ENCODE measurements at regions not wholly inside any gene's neighbourhood (a gene's known extent, or its start where the extent isn't known, plus 50 kb on each side); places are given as distances from the start of the nearest gene placed in this dataset.

DNA sequence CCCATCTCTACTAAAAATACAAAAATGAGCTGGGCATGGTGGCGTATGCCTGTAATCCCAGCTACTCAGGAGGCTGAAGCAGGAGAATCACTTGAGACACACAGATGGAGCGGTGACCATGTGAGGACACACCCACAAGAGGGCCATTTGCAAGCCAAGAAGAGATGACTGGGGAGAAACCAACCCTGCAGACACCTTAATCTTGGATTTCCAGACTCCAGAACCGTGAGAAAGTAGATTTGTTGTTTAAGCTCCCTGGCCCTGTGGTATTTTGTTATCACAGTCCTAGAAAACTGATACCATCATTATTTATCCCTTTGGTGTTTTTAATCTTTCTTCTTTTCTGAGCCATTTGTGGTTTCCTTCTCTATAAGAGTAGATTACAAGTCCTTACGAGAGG is 88.6 kb upstream of the ID2 start:
- H3K36me3 ChIP-seq (ENCODE audit: control insufficient read depth in 1 of 2, insufficient read depth in 2 of 2, low read length in 2 of 2) = no peaks in the 10 kb centered on the region
- peaks cover 3% of the 10 kb centered on the region for H3K9me3 ChIP-seq (ENCODE audit: insufficient read depth, low read depth, low read length)
- H3K4me1 ChIP-seq (ENCODE audit: control insufficient read depth in 1 of 2, insufficient read depth in 2 of 2, low read length in 2 of 2) = peaks cover 9% of the 10 kb centered on the region in 2 experiments
- peaks cover 15% of the 10 kb centered on the region for H3K79me1 ChIP-seq (ENCODE audit: low read length)
- no peaks in the 10 kb centered on the region for H3K79me2 ChIP-seq (ENCODE audit: control insufficient read depth, insufficient read depth, low read length, poor library complexity)
- no peak overlapping the region for H3K23ac ChIP-seq (ENCODE audit: low read length)
- no peak overlapping the region for H4K12ac ChIP-seq (ENCODE audit: low read depth, low read length)
- no peak overlapping the region for H3K14ac ChIP-seq (ENCODE audit: low read length)
- no peak overlapping the region for H4K8ac ChIP-seq (ENCODE audit: low read depth, low read length)
- H3K27ac ChIP-seq (ENCODE audit: low read depth, low read length) = no peak overlapping the region
- H3K27me3 ChIP-seq (ENCODE audit: insufficient read depth, low read length) = no peaks in the 10 kb centered on the region
- no peak overlapping the region for H3K4me3 ChIP-seq (ENCODE audit: low read depth, low read length)
- no peak overlapping the region for H2BK120ac ChIP-seq (ENCODE audit: insufficient read depth, low read length, poor library complexity)
- H3K4me2 ChIP-seq (ENCODE audit: low read length) = no peak overlapping the region
- DNase-seq = no peak
- H4K91ac ChIP-seq (ENCODE audit: low read depth, low read length) = no peak overlapping the region
- no CpG with 5 or more reads among the region's 4 CpGs for WGBS (ENCODE audit: extremely low coverage, insufficient coverage, insufficient read length)
- no peak overlapping the region for H2AFZ ChIP-seq (ENCODE audit: insufficient read depth, low read length, poor library complexity)
- no peak overlapping the region for H2AK5ac ChIP-seq (ENCODE audit: low read length)
- H3K9ac ChIP-seq (ENCODE audit: low read length) = no peak overlapping the region
- H2BK5ac ChIP-seq (ENCODE audit: low read depth, low read length, poor library complexity) = no peak overlapping the region
- H3K18ac ChIP-seq (ENCODE audit: low read length) = no peak overlapping the region
- H3K4ac ChIP-seq (ENCODE audit: low read depth, low read length) = no peak overlapping the region
- no peak overlapping the region for H2BK12ac ChIP-seq (ENCODE audit: low read length)

DNA sequence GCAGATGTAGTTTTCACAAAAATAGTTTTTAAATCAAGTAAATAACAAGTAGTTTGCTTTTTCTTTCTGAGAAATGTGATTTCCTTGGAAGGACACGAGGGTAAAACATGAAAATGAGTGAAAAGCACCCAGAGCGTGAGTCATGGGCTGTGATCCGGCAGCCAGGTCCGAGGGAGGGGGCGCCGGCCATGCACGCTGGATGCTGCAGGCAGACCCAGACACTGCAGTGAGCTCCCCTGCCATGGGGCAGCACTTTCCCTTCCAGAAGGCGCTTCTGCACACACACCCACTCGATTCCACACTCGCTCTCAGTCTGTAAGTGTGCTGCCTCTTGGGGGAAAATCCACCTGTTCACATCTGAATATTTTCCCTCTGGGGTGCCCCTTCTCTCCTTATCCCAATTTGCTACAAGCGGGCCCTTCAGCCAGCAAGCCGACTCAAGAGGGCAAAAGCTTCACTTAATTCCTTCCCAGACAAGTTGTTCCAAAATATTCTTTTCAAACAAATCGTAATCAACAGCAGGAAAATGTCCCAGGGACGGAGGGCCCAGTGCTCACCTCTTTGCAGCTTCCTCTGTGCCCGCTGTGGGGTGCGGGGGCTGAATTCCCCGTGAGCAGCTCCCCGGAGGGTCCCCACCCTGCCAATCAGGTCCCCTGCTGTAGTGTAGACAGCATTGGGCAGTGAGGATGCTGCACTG is 87.0 kb upstream of the ID2 start:
- H3K4ac ChIP-seq (ENCODE audit: low read depth, low read length) = no peak overlapping the region
- H3K36me3 ChIP-seq (ENCODE audit: control insufficient read depth in 1 of 2, insufficient read depth in 2 of 2, low read length in 2 of 2) = no peaks in the 10 kb centered on the region
- no peak overlapping the region for H3K23ac ChIP-seq (ENCODE audit: low read length)
- H3K9me3 ChIP-seq (ENCODE audit: insufficient read depth, low read depth, low read length) = peaks cover 3% of the 10 kb centered on the region
- H3K9ac ChIP-seq (ENCODE audit: low read length) = no peak overlapping the region
- H3K4me1 ChIP-seq (ENCODE audit: control insufficient read depth in 1 of 2, insufficient read depth in 2 of 2, low read length in 2 of 2) = peaks cover 9 to 13% of the 10 kb centered on the region in 2 experiments
- peaks cover 15% of the 10 kb centered on the region for H3K79me1 ChIP-seq (ENCODE audit: low read length)
- DNase-seq = no peak
- peak overlapping the region; percentile 8 for H4K91ac ChIP-seq (ENCODE audit: low read depth, low read length)
- H2AFZ ChIP-seq (ENCODE audit: insufficient read depth, low read length, poor library complexity) = no peak overlapping the region
- no peak overlapping the region for H3K14ac ChIP-seq (ENCODE audit: low read length)
- WGBS (ENCODE audit: extremely low coverage, insufficient coverage, insufficient read length) = no CpG with 5 or more reads among the region's 18 CpGs
- no peak overlapping the region for H3K18ac ChIP-seq (ENCODE audit: low read length)
- no peak overlapping the region for H2BK120ac ChIP-seq (ENCODE audit: insufficient read depth, low read length, poor library complexity)
- H4K8ac ChIP-seq (ENCODE audit: low read depth, low read length) = no peak overlapping the region
- no peaks in the 10 kb centered on the region for H3K27me3 ChIP-seq (ENCODE audit: insufficient read depth, low read length)
- no peak overlapping the region for H2BK12ac ChIP-seq (ENCODE audit: low read length)
- H3K4me3 ChIP-seq (ENCODE audit: low read depth, low read length) = no peak overlapping the region
- H3K4me2 ChIP-seq (ENCODE audit: low read length) = no peak overlapping the region
- no peak overlapping the region for H2BK5ac ChIP-seq (ENCODE audit: low read depth, low read length, poor library complexity)
- H3K79me2 ChIP-seq (ENCODE audit: control insufficient read depth, insufficient read depth, low read length, poor library complexity) = no peaks in the 10 kb centered on the region
- no peak overlapping the region for H4K12ac ChIP-seq (ENCODE audit: low read depth, low read length)
- H3K27ac ChIP-seq (ENCODE audit: low read depth, low read length) = no peak overlapping the region
- H2AK5ac ChIP-seq (ENCODE audit: low read length) = no peak overlapping the region

DNA sequence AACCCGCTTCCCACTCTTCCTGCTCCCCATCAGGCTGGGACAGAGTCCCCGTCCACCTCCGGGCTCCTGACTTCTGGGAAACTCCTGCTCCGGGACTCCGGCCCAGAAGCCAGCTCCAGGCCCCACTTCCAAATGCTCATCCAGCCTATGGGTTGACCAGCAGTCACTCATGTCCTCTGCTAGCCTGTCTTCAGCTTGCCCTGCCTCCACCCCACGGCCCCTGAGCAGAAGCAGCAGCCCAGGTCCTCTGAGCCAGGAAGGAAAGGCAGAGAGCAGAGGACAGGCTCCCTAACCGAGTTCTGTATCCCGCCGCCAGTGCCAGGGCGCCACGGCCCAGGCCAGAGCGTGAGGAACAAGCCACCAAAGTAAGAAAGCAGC is 86.4 kb upstream of the ID2 start:
- Histone ChIP-seq H3K9me3 (ENCODE audit: insufficient read depth, low read depth, low read length) (peaks cover 3% of the 10 kb centered on the region), H4K8ac (ENCODE audit: low read depth, low read length) (no peak overlapping the region), H3K27ac (ENCODE audit: low read depth, low read length) (no peak overlapping the region), H4K12ac (ENCODE audit: low read depth, low read length) (no peak overlapping the region), H4K91ac (ENCODE audit: low read depth, low read length) (peak overlapping the region; percentile 8), H3K36me3 (ENCODE audit: control insufficient read depth in 1 of 2, insufficient read depth in 2 of 2, low read length in 2 of 2) (no peaks in the 10 kb centered on the region), H3K79me2 (ENCODE audit: control insufficient read depth, insufficient read depth, low read length, poor library complexity) (no peaks in the 10 kb centered on the region), H3K23ac (ENCODE audit: low read length) (no peak overlapping the region), H3K79me1 (ENCODE audit: low read length) (peaks cover 15% of the 10 kb centered on the region), H3K27me3 (ENCODE audit: insufficient read depth, low read length) (no peaks in the 10 kb centered on the region), H3K18ac (ENCODE audit: low read length) (no peak overlapping the region), H3K4me3 (ENCODE audit: low read depth, low read length) (no peak overlapping the region), H2AK5ac (ENCODE audit: low read length) (no peak overlapping the region), H3K4me2 (ENCODE audit: low read length) (no peak overlapping the region), H3K14ac (ENCODE audit: low read length) (peak overlapping the region; percentile 13), H2BK120ac (ENCODE audit: insufficient read depth, low read length, poor library complexity) (no peak overlapping the region), H3K9ac (ENCODE audit: low read length) (no peak overlapping the region), H2AFZ (ENCODE audit: insufficient read depth, low read length, poor library complexity) (no peak overlapping the region), H3K4me1 (ENCODE audit: control insufficient read depth in 1 of 2, insufficient read depth in 2 of 2, low read length in 2 of 2) (peaks cover 9 to 13% of the 10 kb centered on the region in 2 experiments), H3K4ac (ENCODE audit: low read depth, low read length) (no peak overlapping the region), H2BK5ac (ENCODE audit: low read depth, low read length, poor library complexity) (no peak overlapping the region), H2BK12ac (ENCODE audit: low read length) (no peak overlapping the region)
- DNase-seq = no peak
- WGBS (ENCODE audit: extremely low coverage, insufficient coverage, insufficient read length) = no CpG with 5 or more reads among the region's 12 CpGs

DNA sequence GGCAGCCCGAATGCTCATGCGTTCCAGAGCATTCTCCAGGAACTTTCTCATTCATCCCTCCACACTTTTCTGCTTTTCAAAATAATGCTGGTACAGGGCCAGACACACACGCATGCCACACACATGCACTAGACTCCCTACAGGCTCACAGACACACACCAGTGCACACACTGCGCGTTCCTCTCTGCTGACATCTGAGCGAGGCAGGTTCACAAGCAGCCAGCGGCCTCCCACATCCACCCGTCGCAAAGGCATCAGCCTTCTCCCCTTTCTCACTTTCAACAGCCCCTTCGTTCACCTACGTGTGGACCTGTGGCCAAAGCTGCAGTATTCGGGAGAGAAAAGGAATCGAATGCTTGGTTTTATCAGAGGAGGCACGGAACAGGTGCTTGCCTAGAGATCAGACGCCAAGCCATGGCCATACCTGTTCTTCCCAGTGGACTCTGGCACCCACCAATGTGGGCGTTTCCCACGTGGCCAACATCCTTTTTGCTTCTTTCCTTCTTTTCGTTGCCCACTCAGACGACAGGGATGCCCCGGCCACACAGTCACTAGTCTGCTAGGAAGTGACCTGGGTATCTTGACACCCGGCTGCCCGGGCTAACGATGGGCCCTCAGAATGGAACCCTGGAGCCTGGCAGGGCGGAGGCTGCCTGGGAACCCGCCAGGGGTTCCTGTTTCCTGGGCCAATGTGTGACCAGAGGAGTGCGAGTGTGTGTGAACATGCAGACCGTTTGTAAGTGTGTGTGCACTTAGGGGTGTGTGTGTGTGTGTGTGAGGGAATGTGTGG is 85.8 kb upstream of the ID2 start:
- H3K27ac ChIP-seq (ENCODE audit: low read depth, low read length) = no peak overlapping the region
- no peak overlapping the region for H3K4me2 ChIP-seq (ENCODE audit: low read length)
- no CpG with 5 or more reads among the region's 27 CpGs for WGBS (ENCODE audit: extremely low coverage, insufficient coverage, insufficient read length)

More for the DNA sequence above, 85.8 kb upstream of the ID2 start:
- Histone ChIP-seq H4K8ac (ENCODE audit: low read depth, low read length) (no peak overlapping the region), H2AFZ (ENCODE audit: insufficient read depth, low read length, poor library complexity) (no peak overlapping the region), H4K91ac (ENCODE audit: low read depth, low read length) (peak overlapping the region; percentile 8), H3K27me3 (ENCODE audit: insufficient read depth, low read length) (no peaks in the 10 kb centered on the region), H3K23ac (ENCODE audit: low read length) (no peak overlapping the region), H3K9me3 (ENCODE audit: insufficient read depth, low read depth, low read length) (peaks cover 3% of the 10 kb centered on the region), H2BK120ac (ENCODE audit: insufficient read depth, low read length, poor library complexity) (no peak overlapping the region), H2BK12ac (ENCODE audit: low read length) (no peak overlapping the region), H3K79me2 (ENCODE audit: control insufficient read depth, insufficient read depth, low read length, poor library complexity) (no peaks in the 10 kb centered on the region), H3K79me1 (ENCODE audit: low read length) (peaks cover 15% of the 10 kb centered on the region), H3K14ac (ENCODE audit: low read length) (peak overlapping the region; percentile 13), H2AK5ac (ENCODE audit: low read length) (no peak overlapping the region), H4K12ac (ENCODE audit: low read depth, low read length) (no peak overlapping the region), H3K36me3 (ENCODE audit: control insufficient read depth in 1 of 2, insufficient read depth in 2 of 2, low read length in 2 of 2) (no peaks in the 10 kb centered on the region), H3K4ac (ENCODE audit: low read depth, low read length) (no peak overlapping the region), H2BK5ac (ENCODE audit: low read depth, low read length, poor library complexity) (no peak overlapping the region), H3K9ac (ENCODE audit: low read length) (no peak overlapping the region), H3K4me1 (ENCODE audit: control insufficient read depth in 1 of 2, insufficient read depth in 2 of 2, low read length in 2 of 2) (peaks cover 9 to 13% of the 10 kb centered on the region in 2 experiments), H3K4me3 (ENCODE audit: low read depth, low read length) (peak overlapping the region; percentile 51), H3K18ac (ENCODE audit: low read length) (no peak overlapping the region)
- no peak for DNase-seq

Measured in trophoblast cell (in vitro differentiated cells and primary cell).